HEK293T (cell line): ENCODE measurements at regions not wholly inside any gene's neighbourhood (a gene's known extent, or its start where the extent isn't known, plus 50 kb on each side); places are given as distances from the start of the nearest gene placed in this dataset.
"Not testable (repeated sequence)": the region's sequence is repeated elsewhere in the genome, so short reads cannot be mapped to it uniquely, and the experiment has no call there.

Experiments used
- CTCF ChIA-PET: fragments of 350-600 bp; formaldehyde crosslinking; extraction: SDS; loops from one replicate; lab custom pipeline; 2021; ENCODE audit warnings: antibody characterized with exemption, inconsistent platforms; lab: Yijun Ruan, JAX
- POLR2A ChIA-PET: fragments of 350-600 bp; formaldehyde crosslinking; extraction: SDS; loops from one replicate; lab custom pipeline; 2020; ENCODE audit warnings: antibody characterized with exemption, inconsistent platforms; lab: Yijun Ruan, JAX
- DNase-seq: peaks from one replicate; pipeline ENCODE4 v3.0.0; 2012; ENCODE audit warnings: mixed read lengths; ENCODE audit errors: extremely low spot score
- ARNT ChIP-seq: fragments of 450-650 bp; IDR thresholded peaks from 2 replicates; pipeline ENCODE4 v1.6.1; 2017; ENCODE audit warnings: mild to moderate bottlenecking
- BHLHE40 ChIP-seq: fragments of 450-650 bp; IDR thresholded peaks from 2 replicates; pipeline ENCODE4 v1.6.1; 2016; ENCODE audit warnings: mild to moderate bottlenecking, moderate library complexity, borderline replicate concordance
- CTBP1 ChIP-seq: fragments of 450-650 bp; IDR thresholded peaks from 2 replicates; pipeline ENCODE4 v1.6.1; 2016; ENCODE audit warnings: borderline replicate concordance
- ELF4 ChIP-seq: fragments of 450-650 bp; IDR thresholded peaks from 2 replicates; pipeline ENCODE4 v1.6.1; 2017; ENCODE audit warnings: antibody characterized with exemption
- FOXA1 ChIP-seq: fragments of 450-650 bp; IDR thresholded peaks from 2 replicates; pipeline ENCODE4 v1.6.1; 2016; ENCODE audit warnings: mild to moderate bottlenecking
- FOXK2 ChIP-seq: fragments of 450-650 bp; IDR thresholded peaks from 2 replicates; pipeline ENCODE4 v1.6.1; 2016; ENCODE audit warnings: mild to moderate bottlenecking
- FOXM1 ChIP-seq: fragments of 450-650 bp; IDR thresholded peaks from 2 replicates; pipeline ENCODE4 v1.6.1; 2017; ENCODE audit warnings: mild to moderate bottlenecking, borderline replicate concordance
- HDGF ChIP-seq: fragments of 450-650 bp; IDR thresholded peaks from 2 replicates; pipeline ENCODE4 v1.6.1; 2017; ENCODE audit warnings: antibody characterized with exemption, borderline replicate concordance
- L3MBTL2 ChIP-seq: fragments of 450-650 bp; conservative IDR thresholded peaks from 2 replicates; pipeline ENCODE4 v1.6.1; 2016; ENCODE audit warnings: mild to moderate bottlenecking
- LEF1 ChIP-seq: fragments of 450-650 bp; IDR thresholded peaks from 2 replicates; pipeline ENCODE4 v1.6.1; 2017; ENCODE audit warnings: mild to moderate bottlenecking, borderline replicate concordance
- NFRKB ChIP-seq: fragments of 450-650 bp; IDR thresholded peaks from 2 replicates; pipeline ENCODE4 v1.6.1; 2016; ENCODE audit warnings: mild to moderate bottlenecking, moderate library complexity
- SP1 ChIP-seq: fragments of 450-650 bp; IDR thresholded peaks from 2 replicates; pipeline ENCODE4 v1.6.1; 2017
- SUZ12 ChIP-seq: fragments of 450-650 bp; IDR thresholded peaks from 2 replicates; pipeline ENCODE4 v1.6.1; 2016; ENCODE audit warnings: mild to moderate bottlenecking
- TARDBP ChIP-seq: fragments of 450-650 bp; IDR thresholded peaks from 2 replicates; pipeline ENCODE4 v1.6.1; 2016
- ZNF384 ChIP-seq: fragments of 450-650 bp; IDR thresholded peaks from 2 replicates; pipeline ENCODE4 v1.6.1; 2016
- TF ChIP-seq, protein P1 (sequence below): fragments of 450-650 bp; IDR thresholded peaks from 2 replicates; pipeline ENCODE4 v1.6.1; 2016

DNA sequence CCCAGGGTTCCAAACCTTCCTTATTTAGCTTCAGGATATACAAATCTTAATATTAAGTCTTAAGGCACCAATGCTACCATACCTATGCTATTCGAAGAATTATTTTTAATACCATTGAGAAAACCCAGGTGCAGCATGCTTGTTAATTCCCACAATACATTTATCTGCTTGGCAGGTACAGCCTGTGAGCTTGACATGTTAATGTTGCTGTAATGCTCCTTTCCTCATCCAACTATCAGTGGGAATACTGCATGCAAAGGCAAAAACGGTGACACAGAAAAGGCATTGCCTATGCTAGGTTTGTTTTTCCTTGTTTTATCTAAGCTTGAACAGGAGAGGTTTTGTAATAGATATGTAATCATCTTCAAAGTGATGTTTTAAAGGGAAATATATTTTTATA, 135.7 kb upstream of the COX7C start:
- TF ChIP-seq ZNF384 (no peak), LEF1 (no peak), FOXA1 (no peak), HDGF (no peak), NFRKB (no peak), L3MBTL2 (no peak), BHLHE40 (no peak)
- DNase-seq = no peak
- CTCF ChIA-PET = no interaction called here
- POLR2A ChIA-PET = no interaction called here

DNA sequence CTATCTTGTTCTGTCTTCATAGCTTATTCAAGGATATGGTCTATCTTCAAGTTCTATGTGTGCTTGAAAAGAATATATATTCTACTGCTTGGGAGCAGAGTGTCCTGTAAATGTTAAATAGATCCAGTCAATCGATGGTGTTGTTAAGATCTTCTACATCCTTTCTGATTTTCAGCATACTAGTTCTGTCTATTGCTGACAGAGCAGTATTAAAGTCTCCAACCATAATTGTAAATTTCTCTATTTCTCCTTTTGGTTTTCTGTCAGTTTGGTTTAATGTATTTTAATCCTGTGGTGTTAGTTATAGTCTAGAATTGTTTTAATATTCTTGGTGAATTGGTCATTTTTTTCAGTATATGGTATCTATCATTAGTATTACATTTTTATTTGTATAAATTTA, 124.0 kb upstream of the COX7C start:
- DNase-seq = no peak
- ChIA-PET CTCF (no interaction called here), POLR2A (no interaction called here)
- no peak for TF ChIP-seq ZNF384
- TF ChIP-seq TARDBP = no peak
- no peak for TF ChIP-seq SP1
- no peak for TF ChIP-seq LEF1
- TF ChIP-seq NFRKB = no peak
- TF ChIP-seq, protein P1, sequence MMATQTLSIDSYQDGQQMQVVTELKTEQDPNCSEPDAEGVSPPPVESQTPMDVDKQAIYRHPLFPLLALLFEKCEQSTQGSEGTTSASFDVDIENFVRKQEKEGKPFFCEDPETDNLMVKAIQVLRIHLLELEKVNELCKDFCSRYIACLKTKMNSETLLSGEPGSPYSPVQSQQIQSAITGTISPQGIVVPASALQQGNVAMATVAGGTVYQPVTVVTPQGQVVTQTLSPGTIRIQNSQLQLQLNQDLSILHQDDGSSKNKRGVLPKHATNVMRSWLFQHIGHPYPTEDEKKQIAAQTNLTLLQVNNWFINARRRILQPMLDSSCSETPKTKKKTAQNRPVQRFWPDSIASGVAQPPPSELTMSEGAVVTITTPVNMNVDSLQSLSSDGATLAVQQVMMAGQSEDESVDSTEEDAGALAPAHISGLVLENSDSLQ = no peak
- no peak for TF ChIP-seq ELF4
- TF ChIP-seq HDGF = no peak
- no peak for TF ChIP-seq BHLHE40
- no peak for TF ChIP-seq FOXM1
- no peak for TF ChIP-seq L3MBTL2
- TF ChIP-seq SUZ12 = no peak
- no peak for TF ChIP-seq CTBP1
- no peak for TF ChIP-seq FOXK2
- TF ChIP-seq FOXA1 = no peak
- TF ChIP-seq ARNT = no peak

DNA sequence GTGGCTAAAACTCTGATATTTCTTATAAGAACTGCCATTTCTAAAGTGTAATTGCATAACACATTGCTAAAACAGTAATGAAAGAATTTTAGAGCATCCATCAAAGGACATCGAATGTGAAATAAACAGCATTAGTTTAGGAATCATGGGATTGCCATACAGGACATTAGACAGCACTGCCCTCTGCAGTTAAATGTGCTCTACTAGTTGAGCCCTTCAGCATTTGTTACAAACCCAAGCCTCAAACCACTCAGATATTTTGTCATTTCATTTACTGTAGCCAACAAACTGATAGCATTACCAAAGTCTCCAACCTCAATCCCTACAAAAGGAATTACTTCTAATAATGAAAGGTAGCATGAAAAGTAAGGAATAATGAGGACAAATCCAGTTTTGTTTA, 116.8 kb upstream of the COX7C start:
- peak; percentile 7 for DNase-seq
- POLR2A ChIA-PET = no interaction called here
- TF ChIP-seq LEF1 (no peak), FOXA1 (no peak), HDGF (no peak), CTBP1 (no peak)
- CTCF ChIA-PET = no interaction called here

DNA sequence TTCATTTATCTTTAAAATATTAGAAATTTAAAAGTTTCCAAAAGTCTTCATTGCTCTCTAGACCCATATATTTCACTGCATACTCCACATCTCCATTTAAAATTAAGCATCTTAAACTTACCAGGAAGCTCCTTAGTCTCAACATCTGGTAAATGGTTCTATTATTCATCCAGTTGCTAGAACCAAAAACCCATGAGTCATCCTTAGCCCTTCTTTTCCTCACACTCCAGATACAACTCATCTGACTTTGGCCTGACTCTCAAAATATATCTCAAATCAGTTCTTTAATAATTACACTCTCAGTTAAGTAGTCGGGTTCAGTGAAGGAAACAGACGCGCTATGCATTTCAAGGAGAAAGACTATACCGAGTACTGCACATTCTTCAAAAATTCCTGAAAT, 110.2 kb upstream of the COX7C start:
- DNase-seq = no peak
- CTCF ChIA-PET = no interaction called here
- POLR2A ChIA-PET = no interaction called here
- TF ChIP-seq HDGF (no peak), FOXK2 (no peak), FOXA1 (no peak), TARDBP (no peak), ELF4 (no peak), ARNT (no peak), NFRKB (no peak), L3MBTL2 (no peak), SUZ12 (no peak), ZNF384 (no peak), BHLHE40 (no peak), LEF1 (no peak), SP1 (no peak), FOXM1 (no peak), CTBP1 (no peak)

DNA sequence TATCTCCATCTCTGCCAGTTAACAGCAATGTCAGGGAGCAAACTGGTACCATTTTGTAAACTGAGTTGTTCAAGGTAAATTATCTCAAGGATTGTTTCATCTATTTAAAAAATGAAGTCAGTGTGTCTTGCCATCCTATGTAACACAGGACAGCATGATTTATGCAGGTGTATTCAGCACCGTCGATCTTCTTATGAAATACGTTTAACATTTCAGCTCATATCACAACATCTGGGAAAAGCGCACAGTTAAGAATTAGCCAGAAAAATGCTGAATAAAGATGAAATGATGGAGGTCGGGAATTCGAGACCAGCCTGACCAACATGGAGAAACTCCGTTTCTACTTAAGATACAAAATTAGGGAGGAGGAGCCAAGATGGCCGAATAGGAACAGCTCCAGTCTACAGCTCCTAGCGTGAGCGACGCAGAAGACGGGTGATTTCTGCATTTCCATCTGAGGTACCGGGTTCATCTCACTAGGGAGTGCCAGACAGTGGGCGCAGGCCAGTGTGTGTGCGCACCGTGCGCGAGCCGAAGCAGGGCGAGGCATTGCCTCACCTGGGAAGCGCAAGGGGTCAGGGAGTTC, 107.3 kb upstream of the COX7C start:
- POLR2A ChIA-PET, CTCF ChIA-PET, DNase-seq: not testable (repeated sequence)

DNA sequence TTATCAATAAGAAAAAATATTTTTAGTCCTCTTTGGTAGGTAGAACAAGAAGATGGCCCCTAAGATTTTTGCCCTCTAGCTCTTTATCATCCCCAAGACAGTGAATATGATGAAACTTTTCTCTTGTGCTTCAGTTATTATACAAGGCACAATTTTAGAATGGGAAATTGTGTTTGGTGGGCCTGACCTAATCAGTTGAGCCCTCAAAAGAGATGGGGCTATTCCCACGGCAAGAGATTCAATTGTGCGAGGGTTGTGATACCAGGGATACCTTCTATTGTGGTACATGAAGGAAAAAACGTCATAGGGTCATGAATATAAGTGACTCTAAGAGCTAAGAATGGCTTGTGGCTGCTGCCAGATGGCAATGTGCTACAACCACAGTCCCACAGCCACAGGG, 94.0 kb upstream of the COX7C start:
- DNase-seq = no peak
- POLR2A ChIA-PET = no interaction called here
- TF ChIP-seq L3MBTL2 = no peak
- CTCF ChIA-PET = no interaction called here

DNA sequence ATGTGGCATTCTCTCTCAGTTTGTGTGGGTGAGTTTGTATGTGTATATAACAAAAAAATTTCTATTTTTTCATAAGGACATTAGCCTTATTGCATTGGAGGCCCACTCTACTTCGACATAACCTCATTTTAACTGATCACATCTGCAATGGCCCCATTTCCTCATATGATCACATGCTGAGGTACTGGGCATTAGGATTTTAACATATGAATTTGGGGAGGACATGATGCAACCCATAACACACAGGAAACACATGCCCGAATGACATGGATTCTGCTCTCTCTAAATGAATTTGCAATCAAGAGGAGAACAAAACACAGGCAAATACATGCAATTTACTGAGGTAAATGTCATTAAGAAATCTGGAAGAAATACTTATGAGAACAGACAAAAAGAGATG, 92.1 kb upstream of the COX7C start:
- ChIA-PET POLR2A (no interaction called here), CTCF (interaction anchor here (0.7 kb wide), 1 partner anchor 42 kb away, joined by 3 read pairs; no protein-coding TSS in a partner anchor)

More for the DNA sequence above, 92.1 kb upstream of the COX7C start:
- TF ChIP-seq, protein P1 = no peak
- TF ChIP-seq FOXA1 (no peak), SUZ12 (no peak), FOXK2 (no peak), TARDBP (no peak), LEF1 (no peak), FOXM1 (no peak), ELF4 (no peak), BHLHE40 (no peak), CTBP1 (no peak), NFRKB (no peak), HDGF (no peak)
- no peak for DNase-seq
